HAP-1 (cell line): ENCODE measurements at regions not wholly inside any gene's neighbourhood (a gene's known extent, or its start where the extent isn't known, plus 50 kb on each side); places are given as distances from the start of the nearest gene placed in this dataset.
A peak's percentile ranks its signal among the peaks of the same experiment; 100 is the strongest.
"Not testable (repeated sequence)": the region's sequence is repeated elsewhere in the genome, so short reads cannot be mapped to it uniquely, and the experiment has no call there.

ENCODE experiments used
- DNase-seq, 2 experiments: peaks; one replicate each; pipeline ENCODE4 v3.0.0-alpha.2; 2016 to 2020; ENCODE audit warnings: low spot score in 2 of 2
- H3K27me3 ChIP-seq: fragments of 250-450 bp; sonication (Bioruptor Pico); 2 replicates; pipeline ENCODE4 v1.5.1; 2020; ENCODE audit warnings: low read depth, mild to moderate bottlenecking, moderate library complexity
- H3K36me3 ChIP-seq: fragments of 250-450 bp; sonication (Bioruptor Pico); replicated peaks from 2 replicates; pipeline ENCODE4 v1.5.1; 2020; ENCODE audit warnings: mild to moderate bottlenecking
- H3K4me1 ChIP-seq: fragments of 250-450 bp; sonication (Bioruptor Pico); 2 replicates; pipeline ENCODE4 v1.5.1; 2020; ENCODE audit warnings: mild to moderate bottlenecking
- H3K4me3 ChIP-seq: fragments of 250-450 bp; sonication (Bioruptor Pico); 2 replicates; pipeline ENCODE4 v1.5.1; 2020; ENCODE audit warnings: mild to moderate bottlenecking, moderate library complexity
- H3K9me3 ChIP-seq: fragments of 250-450 bp; sonication (Bioruptor Pico); 2 replicates; pipeline ENCODE4 v1.5.1; 2020; ENCODE audit warnings: mild to moderate bottlenecking, moderate library complexity
- in situ Hi-C: fragments of 300-500 bp; cut with MboI; formaldehyde crosslinking; loops from 3 replicates; pipeline ENCODE4 v1.14.3; 2020; ENCODE audit warnings: low sequenced_read_pairs, inconsistent platforms, mixed read lengths

GRCh38 chr9:40991741-40992471 is 136.6 kb downstream of the FOXD4L6 start:
- in situ Hi-C loops, H3K27me3 ChIP-seq, H3K9me3 ChIP-seq, H3K36me3 ChIP-seq: not testable (repeated sequence)
- DNase-seq = peak; percentile 98
- Histone ChIP-seq H3K4me1 (peaks cover 12% of the 10 kb centered on the region), H3K4me3 (peak overlapping the region; percentile 96)

- H3K9me3 ChIP-seq, DNase-seq, in situ Hi-C loops, H3K36me3 ChIP-seq, H3K27me3 ChIP-seq: not testable (repeated sequence)
- H3K4me1 ChIP-seq = peaks cover 12% of the 10 kb centered on the region
- H3K4me3 ChIP-seq = peak overlapping the region; percentile 96
Measured at GRCh38 chr9:40991100-40991740, 137.3 kb downstream of the FOXD4L6 start.

GRCh38 chr9:40986332-40986731 is 142.1 kb downstream of the FOXD4L6 start:
- H3K36me3 ChIP-seq, H3K4me3 ChIP-seq, DNase-seq, H3K4me1 ChIP-seq, H3K9me3 ChIP-seq, in situ Hi-C loops, H3K27me3 ChIP-seq: not testable (repeated sequence)

GRCh38 chr9:40975351-40975750 is 153.1 kb downstream of the FOXD4L6 start:
- H3K27me3 ChIP-seq, H3K4me1 ChIP-seq, DNase-seq, H3K36me3 ChIP-seq, in situ Hi-C loops, H3K4me3 ChIP-seq, H3K9me3 ChIP-seq: not testable (repeated sequence)

GRCh38 chr9:40974912-40975311 is 153.6 kb downstream of the FOXD4L6 start:
- H3K27me3 ChIP-seq, H3K4me1 ChIP-seq, H3K36me3 ChIP-seq, H3K4me3 ChIP-seq, DNase-seq, in situ Hi-C loops, H3K9me3 ChIP-seq: not testable (repeated sequence)

GRCh38 chr9:40971773-40972172 is 156.7 kb downstream of the FOXD4L6 start:
- H3K36me3 ChIP-seq, DNase-seq, H3K4me3 ChIP-seq, in situ Hi-C loops, H3K4me1 ChIP-seq, H3K9me3 ChIP-seq, H3K27me3 ChIP-seq: not testable (repeated sequence)

GRCh38 chr9:40970340-40970739 is 158.1 kb downstream of the FOXD4L6 start:
- H3K4me3 ChIP-seq, H3K9me3 ChIP-seq, in situ Hi-C loops, H3K27me3 ChIP-seq, H3K36me3 ChIP-seq, H3K4me1 ChIP-seq, DNase-seq: not testable (repeated sequence)

GRCh38 chr9:40962461-40962860 is 166.0 kb downstream of the FOXD4L6 start:
- H3K4me1 ChIP-seq, H3K4me3 ChIP-seq, H3K27me3 ChIP-seq, H3K9me3 ChIP-seq, in situ Hi-C loops, H3K36me3 ChIP-seq: not testable (repeated sequence)
- DNase-seq = peak in 1 of 2 experiments; percentile 25

- H3K4me3 ChIP-seq, DNase-seq, in situ Hi-C loops: not testable (repeated sequence)
Measured at GRCh38 chr9:40951876-40952494, 176.5 kb downstream of the FOXD4L6 start.

GRCh38 chr9:40946228-40946627 is 182.3 kb downstream of the FOXD4L6 start:
- H3K4me1 ChIP-seq, DNase-seq, H3K9me3 ChIP-seq, H3K36me3 ChIP-seq, H3K4me3 ChIP-seq, in situ Hi-C loops, H3K27me3 ChIP-seq: not testable (repeated sequence)

More at GRCh38 chr9:40951876-40952494, 176.5 kb downstream of the FOXD4L6 start:
- not testable (repeated sequence) for H3K27me3 ChIP-seq, H3K4me1 ChIP-seq, H3K36me3 ChIP-seq, H3K9me3 ChIP-seq

- H3K4me3 ChIP-seq, H3K9me3 ChIP-seq, DNase-seq, H3K36me3 ChIP-seq, H3K27me3 ChIP-seq, in situ Hi-C loops, H3K4me1 ChIP-seq: not testable (repeated sequence)
Measured at GRCh38 chr9:40942730-40943129, 185.8 kb downstream of the FOXD4L6 start.

GRCh38 chr9:40939888-40940209 is 188.6 kb downstream of the FOXD4L6 start:
- DNase-seq, H3K27me3 ChIP-seq, H3K9me3 ChIP-seq, H3K4me1 ChIP-seq, H3K36me3 ChIP-seq, H3K4me3 ChIP-seq, in situ Hi-C loops: not testable (repeated sequence)

- H3K4me1 ChIP-seq, H3K4me3 ChIP-seq, in situ Hi-C loops, H3K27me3 ChIP-seq, DNase-seq, H3K9me3 ChIP-seq, H3K36me3 ChIP-seq: not testable (repeated sequence)
Measured at GRCh38 chr9:40939201-40939887, 189.1 kb downstream of the FOXD4L6 start.

- in situ Hi-C loops = no loop called here
- Histone ChIP-seq H3K4me1 (no peaks in the 10 kb centered on the region), H3K4me3 (no peak overlapping the region), H3K36me3 (no peaks in the 10 kb centered on the region), H3K9me3 (no peaks in the 10 kb centered on the region), H3K27me3 (no peaks in the 10 kb centered on the region)
- no peak for DNase-seq
Measured at GRCh38 chr9:40935336-40935735, 193.1 kb downstream of the FOXD4L6 start.
